Esophagus squamous epithelium (tissue), 4 donors: ENCODE measurements at regions not wholly inside any gene's neighbourhood (a gene's known extent, or its start where the extent isn't known, plus 50 kb on each side); places are given as distances from the start of the nearest gene placed in this dataset.

Experiments
- CTCF ChIP-seq, 6 experiments: fragments of 450-650 bp in 4 of 6; fragments of 200-600 bp in 2 of 6; sonication (generic) in 2 of 6; IDR thresholded peaks; one replicate each; pipeline ENCODE4 v1.5.1; 2016 to 2019; ENCODE audit warnings: antibody characterized with exemption in 6 of 6, mild to moderate bottlenecking in 4 of 6, moderate library complexity in 4 of 6
- POLR2A ChIP-seq, 4 donors: fragments of 450-650 bp; IDR thresholded peaks; one replicate each; pipeline ENCODE4 v1.6.1; 2017; ENCODE audit warnings: antibody characterized with exemption in 4 of 4, mild to moderate bottlenecking in 4 of 4, moderate library complexity in 3 of 4

- TF ChIP-seq CTCF (IDR thresholded peaks at IDR 0.05) (no peak), POLR2A (IDR thresholded peaks at IDR 0.05) (no peak)
Measured at GRCh38 chr1:181898773-181899172, 162.7 kb downstream of the ZNF648 start.
